Endothelial cell of umbilical vein (primary cell): ENCODE measurements at regions not wholly inside any gene's neighbourhood (a gene's known extent, or its start where the extent isn't known, plus 50 kb on each side); places are given as distances from the start of the nearest gene placed in this dataset.

Source experiments
- BruUV-seq: library from RNA; stranded (reverse); fragments of 400-500 nt; replicated peaks from 2 replicates; lab custom pipeline; 2021; lab: Mats Ljungman, UMichigan
- CTCF ChIA-PET: fragments of 300-600, 350-600 bp; sonication (Branson Sonifier 250); formaldehyde crosslinking; loops from one replicate; lab custom pipeline; 2021; ENCODE audit warnings: antibody characterized with exemption, inconsistent platforms; lab: Charles Lee
- POLR2A ChIA-PET: fragments of 300-600, 350-600 bp; sonication (Branson Sonifier 250); formaldehyde crosslinking; loops from one replicate; lab custom pipeline; 2021; ENCODE audit warnings: antibody characterized with exemption, inconsistent platforms; lab: Charles Lee
- DNase-seq: peaks from one replicate; pipeline ENCODE4 v3.0.0-alpha.2; 2011; ENCODE audit warnings: low read depth, low spot score
- FAIRE-seq: peaks from 2 replicates; lab custom pipeline; 2011; peaks lifted over from hg19 to GRCh38; lab: Jason Lieb, UNC
- H2AFZ ChIP-seq: 2 replicates; pipeline ENCODE4 v1.6.0; 2012; ENCODE audit warnings: low read depth, low read length, control low read depth, inconsistent platforms
- H3K27ac ChIP-seq: 2 replicates; pipeline ENCODE4 v1.5.1; 2011; ENCODE audit warnings: low read depth, mild to moderate bottlenecking, control low read depth, low read length, moderate library complexity; ENCODE audit not compliant: insufficient read depth
- H3K27me3 ChIP-seq, 2 experiments: 2 replicates each; pipeline versions ENCODE4 v1.6.0 to v1.6.1; 2011; ENCODE audit warnings: low read length in 2 of 2, mixed read lengths in 1 of 2; ENCODE audit not compliant: control insufficient read depth in 2 of 2, insufficient read depth in 2 of 2
- H3K36me3 ChIP-seq, 2 experiments: 2 replicates in 1 of 2; 3 replicates in 1 of 2; pipeline ENCODE4 v1.5.1; 2011; ENCODE audit warnings: low read length in 2 of 2, mild to moderate bottlenecking in 1 of 2, moderate library complexity in 1 of 2; ENCODE audit not compliant: control insufficient read depth in 2 of 2, insufficient read depth in 2 of 2; ENCODE audit errors: extremely low read depth in 1 of 2
- H3K4me1 ChIP-seq: 3 replicates; pipeline ENCODE4 v1.5.1; 2011; ENCODE audit warnings: mild to moderate bottlenecking, low read length; ENCODE audit not compliant: control insufficient read depth, insufficient read depth; ENCODE audit errors: extremely low read depth
- H3K4me2 ChIP-seq: 2 replicates; pipeline ENCODE4 v1.6.1; 2011; ENCODE audit warnings: low read length, control low read depth, mixed read lengths; ENCODE audit not compliant: insufficient read depth
- H3K4me3 ChIP-seq, 3 experiments: fragments of 200-600 bp in 1 of 3; sonication (generic), shearing (Covaris generic) in 1 of 3; replicated peaks in 1 of 3; 2 replicates each; pipeline ENCODE4 v1.5.1; 2011 to 2016; ENCODE audit warnings: control low read depth in 3 of 3, low read length in 3 of 3, mild to moderate bottlenecking in 2 of 3, inconsistent platforms in 1 of 3, low read depth in 1 of 3, moderate library complexity in 1 of 3; ENCODE audit not compliant: insufficient read depth in 1 of 3
- H3K79me2 ChIP-seq: 2 replicates; pipeline ENCODE4 v1.6.0; 2012; ENCODE audit warnings: low read length, inconsistent platforms; ENCODE audit not compliant: control insufficient read depth, insufficient read depth
- H3K9ac ChIP-seq: replicated peaks from 2 replicates; pipeline ENCODE3; 2011; ENCODE audit warnings: low read length, control low read depth; ENCODE audit not compliant: insufficient read depth; ENCODE audit errors: extremely low read depth
- H3K9me1 ChIP-seq: replicated peaks from 3 replicates; pipeline ENCODE4 v1.6.0; 2011; ENCODE audit warnings: mild to moderate bottlenecking, low read length; ENCODE audit not compliant: control insufficient read depth, insufficient read depth; ENCODE audit errors: extremely low read depth
- H3K9me3 ChIP-seq: replicated peaks from 2 replicates; pipeline ENCODE4 v1.5.1; 2012; ENCODE audit warnings: low read length, inconsistent platforms; ENCODE audit not compliant: control insufficient read depth, insufficient read depth
- H4K20me1 ChIP-seq: replicated peaks from 2 replicates; pipeline ENCODE3; 2011; ENCODE audit warnings: mild to moderate bottlenecking, low read length; ENCODE audit not compliant: control insufficient read depth, insufficient read depth; ENCODE audit errors: extremely low read depth
- CTCF ChIP-seq, 2 donors: IDR thresholded peaks; 1 replicate in 1 of 2; 2 replicates in 1 of 2; pipeline ENCODE4 v1.5.1; 2011; ENCODE audit warnings: low read length in 2 of 2, mild to moderate bottlenecking in 2 of 2, moderate library complexity in 2 of 2, control low read depth in 1 of 2, inconsistent platforms in 1 of 2, low read depth in 1 of 2; ENCODE audit not compliant: insufficient read depth in 1 of 2; ENCODE audit errors: extremely low read depth in 1 of 2
- EZH2 ChIP-seq: IDR thresholded peaks from 2 replicates; pipeline ENCODE4 v1.6.1; 2012; ENCODE audit warnings: borderline replicate concordance, low read depth, mild to moderate bottlenecking, moderate library complexity, low read length, inconsistent platforms; ENCODE audit not compliant: severe bottlenecking
- FOS ChIP-seq: IDR thresholded peaks from 2 replicates; pipeline ENCODE4 v1.6.1; 2011; ENCODE audit warnings: mild to moderate bottlenecking, low read length, moderate library complexity, borderline replicate concordance; ENCODE audit not compliant: insufficient read depth
- GATA2 ChIP-seq: IDR thresholded peaks from 2 replicates; pipeline ENCODE4 v1.7.0; 2011; ENCODE audit warnings: low read depth, mild to moderate bottlenecking, moderate library complexity, mixed read lengths, low read length; ENCODE audit not compliant: insufficient read length, insufficient read depth
- JUN ChIP-seq: IDR thresholded peaks from 2 replicates; pipeline ENCODE4 v1.6.1; 2011; ENCODE audit warnings: borderline replicate concordance, low read depth; ENCODE audit not compliant: insufficient read length, insufficient read depth
- MAX ChIP-seq: IDR thresholded peaks from 2 replicates; pipeline ENCODE4 v1.6.1; 2011; ENCODE audit not compliant: insufficient read depth, insufficient read length
- MYC ChIP-seq: IDR thresholded peaks from one replicate; pipeline ENCODE4 v1.6.1; 2011; ENCODE audit warnings: mild to moderate bottlenecking, low read depth, low read length
- POLR2A ChIP-seq: IDR thresholded peaks from 2 replicates; pipeline ENCODE4 v1.6.1; 2012; ENCODE audit warnings: low read depth, mild to moderate bottlenecking, control low read depth, low read length
- POLR2AphosphoS5 ChIP-seq: IDR thresholded peaks from 2 replicates; pipeline ENCODE4 v1.6.1; 2012; ENCODE audit warnings: low read depth, mild to moderate bottlenecking, control low read depth, low read length, moderate library complexity; ENCODE audit not compliant: insufficient read depth
- dilution Hi-C: fragments of 300-500 bp; cut with MboI; formaldehyde crosslinking; loops from one replicate; pipeline ENCODE4 v1.15.0; 2019; ENCODE audit warnings: low sequenced_read_pairs; ENCODE audit not compliant: extremely low pct_ligation_motif_present
- intact Hi-C: fragments of 100-400 bp; cut with micrococcal nuclease; formaldehyde crosslinking; loops from one replicate; pipeline ENCODE4 v1.10.0; 2022

- Histone ChIP-seq H3K9me1 (no peaks in the 10 kb centered on the region), H3K4me2 (no peak overlapping the region), H3K27me3 (no peaks in the 10 kb centered on the region), H3K4me1 (peaks cover 6% of the 10 kb centered on the region), H4K20me1 (no peaks in the 10 kb centered on the region), H3K27ac (no peak overlapping the region), H3K4me3 (no peak overlapping the region), H3K9me3 (no peaks in the 10 kb centered on the region), H3K36me3 (no peaks in the 10 kb centered on the region), H3K9ac (no peak overlapping the region), H2AFZ (no peak overlapping the region), H3K79me2 (no peaks in the 10 kb centered on the region)
- dilution Hi-C loops (no loop called here), intact Hi-C loops (no loop called here)
- no peak for TF ChIP-seq GATA2
- no peak for TF ChIP-seq FOS
- no peak for TF ChIP-seq MYC
- no peak for TF ChIP-seq MAX
- TF ChIP-seq POLR2AphosphoS5 = no peak
- TF ChIP-seq JUN = no peak
- no peak for TF ChIP-seq EZH2
- CTCF ChIA-PET = interaction anchor here (1.0 kb wide), 1 partner anchor 77 kb away, joined by 3 read pairs; no protein-coding TSS in a partner anchor
- no TSS peak for BruUV-seq
- FAIRE-seq (no peak), DNase-seq (no peak)
- POLR2A ChIA-PET = no interaction called here
Observed at GRCh38 chr7:15798081-15798480, 111.6 kb upstream of the MEOX2 start.

GRCh38 chr7:15795393-15795792, 108.9 kb upstream of the MEOX2 start:
- Histone ChIP-seq H3K9ac (no peak overlapping the region), H3K9me1 (no peaks in the 10 kb centered on the region), H3K9me3 (no peaks in the 10 kb centered on the region), H3K4me3 (no peak overlapping the region), H3K36me3 (no peaks in the 10 kb centered on the region), H3K4me2 (no peak overlapping the region), H3K27me3 (no peaks in the 10 kb centered on the region), H3K79me2 (no peaks in the 10 kb centered on the region), H4K20me1 (no peaks in the 10 kb centered on the region), H3K27ac (no peak overlapping the region), H2AFZ (no peak overlapping the region), H3K4me1 (no peaks in the 10 kb centered on the region)
- ChIA-PET CTCF (no interaction called here), POLR2A (no interaction called here)
- intact Hi-C loops (no loop called here), dilution Hi-C loops (no loop called here)
- TF ChIP-seq GATA2 (no peak), JUN (no peak), MAX (no peak), MYC (no peak), POLR2AphosphoS5 (no peak), EZH2 (no peak), FOS (no peak), POLR2A (no peak), CTCF (IDR thresholded peaks at IDR 0.05; ENCODE audit: extremely low read depth in 1 of 2, insufficient read depth in 1 of 2, low read depth in 1 of 2, low read length in 2 of 2) (no peak)
- DNase-seq = no peak
- FAIRE-seq = no peak
- no TSS peak for BruUV-seq
